ENCODE measurements at regions not wholly inside any gene's neighbourhood (a gene's known extent, or its start where the extent isn't known, plus 50 kb on each side); places are given as distances from the start of the nearest gene placed in this dataset.

DNA sequence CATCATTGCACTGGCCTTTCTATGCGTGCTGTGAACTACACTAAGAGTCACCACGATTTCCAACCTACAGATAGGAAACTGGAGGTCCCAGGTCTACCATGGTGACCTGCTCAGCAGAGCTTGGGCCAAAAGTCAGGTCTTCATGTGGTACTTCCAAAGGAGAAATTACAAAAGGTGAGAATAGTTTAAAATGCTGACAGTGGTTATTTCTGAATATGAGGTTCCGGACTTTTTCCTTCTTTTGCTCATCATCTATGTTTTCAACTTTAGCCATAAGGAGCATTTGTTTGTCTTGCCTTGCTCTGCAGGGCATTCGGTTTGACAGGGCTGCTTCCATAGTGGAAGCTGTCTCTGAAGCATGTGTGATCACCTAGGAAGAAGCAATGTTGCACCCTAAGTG lies 282.1 kb upstream of the IRX1 start:
- Histone ChIP-seq H3K36me3 (replicated peaks) (no peaks in the 10 kb centered on the region), H3K27ac (no peak overlapping the region), H3K4me3 (ENCODE audit: low read depth, low read length) (no peak overlapping the region), H3K27me3 (replicated peaks) (no peaks in the 10 kb centered on the region)
- in situ Hi-C loops (cut with HindIII; ENCODE audit: low pct_ligation_motif_present, low sequenced_read_pairs), result no loop called here
- no peak for DNase-seq
- TF ChIP-seq, protein P1, sequence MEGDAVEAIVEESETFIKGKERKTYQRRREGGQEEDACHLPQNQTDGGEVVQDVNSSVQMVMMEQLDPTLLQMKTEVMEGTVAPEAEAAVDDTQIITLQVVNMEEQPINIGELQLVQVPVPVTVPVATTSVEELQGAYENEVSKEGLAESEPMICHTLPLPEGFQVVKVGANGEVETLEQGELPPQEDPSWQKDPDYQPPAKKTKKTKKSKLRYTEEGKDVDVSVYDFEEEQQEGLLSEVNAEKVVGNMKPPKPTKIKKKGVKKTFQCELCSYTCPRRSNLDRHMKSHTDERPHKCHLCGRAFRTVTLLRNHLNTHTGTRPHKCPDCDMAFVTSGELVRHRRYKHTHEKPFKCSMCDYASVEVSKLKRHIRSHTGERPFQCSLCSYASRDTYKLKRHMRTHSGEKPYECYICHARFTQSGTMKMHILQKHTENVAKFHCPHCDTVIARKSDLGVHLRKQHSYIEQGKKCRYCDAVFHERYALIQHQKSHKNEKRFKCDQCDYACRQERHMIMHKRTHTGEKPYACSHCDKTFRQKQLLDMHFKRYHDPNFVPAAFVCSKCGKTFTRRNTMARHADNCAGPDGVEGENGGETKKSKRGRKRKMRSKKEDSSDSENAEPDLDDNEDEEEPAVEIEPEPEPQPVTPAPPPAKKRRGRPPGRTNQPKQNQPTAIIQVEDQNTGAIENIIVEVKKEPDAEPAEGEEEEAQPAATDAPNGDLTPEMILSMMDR (IDR thresholded peaks at IDR 0.05; ENCODE audit: low read depth, low read length, missing control alignments), result no peak

DNA sequence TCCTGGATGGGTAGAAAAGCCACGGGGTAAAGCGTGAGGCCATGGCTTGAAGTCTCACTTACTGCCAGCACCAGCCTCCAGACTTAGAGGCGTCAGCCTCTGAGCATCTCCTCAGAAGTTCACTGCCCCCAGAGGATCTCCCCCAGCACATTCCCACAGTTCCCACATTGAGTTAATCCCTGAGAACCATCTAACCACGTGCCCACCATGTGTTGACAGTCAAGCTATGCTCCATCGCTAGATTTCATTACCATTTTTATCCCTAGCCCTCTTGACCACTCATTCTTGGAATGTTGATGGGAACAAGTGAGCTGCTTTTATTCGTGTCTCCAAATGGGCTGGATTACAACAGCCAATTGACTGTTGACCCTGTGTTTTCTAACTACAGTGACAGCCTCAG lies 283.3 kb upstream of the IRX1 start:
- Histone ChIP-seq H3K4me3 (ENCODE audit: low read depth, low read length) (no peak overlapping the region), H3K36me3 (replicated peaks) (no peaks in the 10 kb centered on the region), H3K27me3 (replicated peaks) (no peaks in the 10 kb centered on the region), H3K27ac (no peak overlapping the region)
- TF ChIP-seq, protein P1 (IDR thresholded peaks at IDR 0.05; ENCODE audit: low read depth, low read length, missing control alignments), result no peak
- DNase-seq, result no peak
- in situ Hi-C loops (cut with HindIII; ENCODE audit: low pct_ligation_motif_present, low sequenced_read_pairs), result no loop called here

DNA sequence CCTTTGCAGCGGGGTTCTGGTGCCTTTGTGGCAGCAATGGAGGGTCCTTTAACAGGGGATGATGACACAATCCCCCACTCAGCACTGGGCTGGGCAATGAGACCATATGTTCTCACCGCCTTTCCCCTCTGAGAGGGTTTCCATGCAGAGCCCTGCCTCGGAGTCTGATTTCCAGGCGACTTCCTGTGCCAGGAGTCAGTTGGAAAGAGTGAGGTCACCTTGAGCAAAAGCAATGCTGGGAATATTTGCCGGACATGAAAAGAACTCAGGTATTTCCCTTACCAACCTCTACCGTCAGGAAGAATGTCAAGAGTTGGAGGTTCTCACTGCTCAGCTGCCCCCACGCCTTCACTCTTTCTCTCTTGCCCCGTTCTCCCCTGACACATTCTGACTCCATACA lies 284.2 kb upstream of the IRX1 start:
- Histone ChIP-seq H3K4me3 (ENCODE audit: low read depth, low read length) (no peak overlapping the region), H3K36me3 (replicated peaks) (no peaks in the 10 kb centered on the region), H3K27me3 (replicated peaks) (no peaks in the 10 kb centered on the region), H3K27ac (no peak overlapping the region)
- no peak for DNase-seq
- TF ChIP-seq, protein P1 (IDR thresholded peaks at IDR 0.05; ENCODE audit: low read depth, low read length, missing control alignments), result no peak
- in situ Hi-C loops (cut with HindIII; ENCODE audit: low pct_ligation_motif_present, low sequenced_read_pairs), result no loop called here

DNA sequence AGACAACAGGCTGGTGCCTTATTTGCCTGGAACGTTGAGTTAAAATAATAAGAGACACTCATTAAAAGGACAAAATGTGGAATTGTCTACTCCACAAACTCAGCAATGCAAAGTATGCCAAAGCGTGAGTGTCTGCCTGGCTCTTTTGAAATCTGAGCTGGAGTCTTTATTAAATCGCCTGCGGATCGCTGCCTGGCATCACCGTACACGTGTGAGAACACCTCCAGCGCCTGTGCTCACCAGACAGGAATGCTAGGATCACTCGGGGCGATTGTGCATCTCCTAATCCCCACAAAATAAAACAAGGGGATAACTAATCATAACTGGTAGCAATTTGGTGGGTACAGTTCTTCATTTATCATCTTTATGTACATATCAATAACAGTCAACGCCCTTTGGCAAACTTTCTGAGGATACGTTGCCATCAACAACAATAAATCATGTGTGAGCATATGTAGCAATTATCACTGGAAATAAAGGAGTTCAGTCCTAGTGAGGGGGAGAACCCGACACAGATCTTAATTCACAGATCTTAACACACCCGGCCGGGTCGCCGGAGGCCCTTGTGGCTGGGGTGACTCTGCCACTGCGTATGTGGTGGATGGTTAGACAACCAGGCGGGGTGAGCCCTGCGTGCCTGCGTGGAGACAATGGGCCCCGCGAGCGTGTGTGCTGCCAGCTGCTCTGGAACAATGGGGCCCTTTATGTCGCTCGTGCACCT lies 284.9 kb upstream of the IRX1 start:
- TF ChIP-seq, protein P1 (IDR thresholded peaks at IDR 0.05; ENCODE audit: low read depth, low read length, missing control alignments), result no peak
- Histone ChIP-seq H3K4me3 (ENCODE audit: low read depth, low read length) (no peak overlapping the region), H3K27ac (no peak overlapping the region), H3K36me3 (replicated peaks) (no peaks in the 10 kb centered on the region), H3K27me3 (replicated peaks) (no peaks in the 10 kb centered on the region)
- in situ Hi-C loops (cut with HindIII; ENCODE audit: low pct_ligation_motif_present, low sequenced_read_pairs), result no loop called here
- no peak for DNase-seq

DNA sequence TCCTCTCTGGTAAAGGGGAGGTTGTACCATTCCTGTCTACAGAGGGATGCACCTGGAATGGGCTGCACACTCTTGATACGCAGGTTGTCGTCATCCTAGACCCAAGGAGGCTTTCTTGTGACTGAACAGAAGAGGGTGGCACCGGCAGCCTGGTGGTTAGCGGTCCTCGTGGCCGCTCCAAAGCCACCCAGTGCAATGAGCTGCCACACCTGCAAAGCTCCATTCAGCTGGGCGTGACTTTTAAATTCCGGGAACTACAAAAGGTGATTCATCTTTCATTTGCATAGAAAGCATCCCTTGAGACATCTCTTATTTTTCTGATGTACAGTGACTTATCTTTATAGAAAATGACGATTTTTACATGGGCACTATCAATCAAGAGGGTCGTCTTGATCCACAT lies 286.1 kb upstream of the IRX1 start:
- no peak for DNase-seq
- no peak overlapping the region for H3K27ac ChIP-seq
- no peaks in the 10 kb centered on the region for H3K36me3 ChIP-seq (replicated peaks)
- no peaks in the 10 kb centered on the region for H3K27me3 ChIP-seq (replicated peaks)
- in situ Hi-C loops (cut with HindIII; ENCODE audit: low pct_ligation_motif_present, low sequenced_read_pairs), result no loop called here
- TF ChIP-seq, protein P1 (IDR thresholded peaks at IDR 0.05; ENCODE audit: low read depth, low read length, missing control alignments), result no peak
- H3K4me3 ChIP-seq (ENCODE audit: low read depth, low read length), result no peak overlapping the region
